ENCODE measurements at regions not wholly inside any gene's neighbourhood (a gene's known extent, or its start where the extent isn't known, plus 50 kb on each side); places are given as distances from the start of the nearest gene placed in this dataset.

DNA sequence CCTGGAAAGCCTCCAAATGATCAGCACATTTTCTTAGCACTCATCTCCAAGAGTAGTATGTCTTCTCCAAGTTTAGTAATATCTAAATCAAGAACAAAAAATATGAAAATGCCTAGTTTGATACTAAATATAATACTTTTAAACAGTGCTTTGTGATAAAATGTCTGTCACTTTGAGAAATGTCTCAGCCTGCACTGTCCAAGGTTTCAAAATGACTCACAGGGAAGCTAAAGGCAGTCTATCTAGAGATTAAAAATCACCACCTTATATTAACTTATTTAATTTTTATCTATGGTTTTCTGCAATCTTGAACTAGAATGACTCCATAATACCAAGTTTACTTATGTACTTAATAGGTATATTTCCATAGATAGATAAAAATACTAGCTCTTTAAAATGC lies 633.0 kb upstream of the C9orf72 start:
- DNase-seq (ENCODE audit: low spot score) = no peak
- Mint-ChIP-seq H3K4me3 (no peak overlapping the region), H3K27ac (no peak overlapping the region), H3K9me3 (no peaks in the 10 kb centered on the region), H3K4me1 (no peaks in the 10 kb centered on the region), H3K27me3 (ENCODE audit: insufficient read depth, low read depth) (no peaks in the 10 kb centered on the region), H3K36me3 (no peaks in the 10 kb centered on the region)
- TF ChIP-seq EZH2 (IDR thresholded peaks at IDR 0.05) (no peak), EZH2phosphoT487 (IDR thresholded peaks at IDR 0.05) (no peak)
- TF ChIP-seq, protein P1, sequence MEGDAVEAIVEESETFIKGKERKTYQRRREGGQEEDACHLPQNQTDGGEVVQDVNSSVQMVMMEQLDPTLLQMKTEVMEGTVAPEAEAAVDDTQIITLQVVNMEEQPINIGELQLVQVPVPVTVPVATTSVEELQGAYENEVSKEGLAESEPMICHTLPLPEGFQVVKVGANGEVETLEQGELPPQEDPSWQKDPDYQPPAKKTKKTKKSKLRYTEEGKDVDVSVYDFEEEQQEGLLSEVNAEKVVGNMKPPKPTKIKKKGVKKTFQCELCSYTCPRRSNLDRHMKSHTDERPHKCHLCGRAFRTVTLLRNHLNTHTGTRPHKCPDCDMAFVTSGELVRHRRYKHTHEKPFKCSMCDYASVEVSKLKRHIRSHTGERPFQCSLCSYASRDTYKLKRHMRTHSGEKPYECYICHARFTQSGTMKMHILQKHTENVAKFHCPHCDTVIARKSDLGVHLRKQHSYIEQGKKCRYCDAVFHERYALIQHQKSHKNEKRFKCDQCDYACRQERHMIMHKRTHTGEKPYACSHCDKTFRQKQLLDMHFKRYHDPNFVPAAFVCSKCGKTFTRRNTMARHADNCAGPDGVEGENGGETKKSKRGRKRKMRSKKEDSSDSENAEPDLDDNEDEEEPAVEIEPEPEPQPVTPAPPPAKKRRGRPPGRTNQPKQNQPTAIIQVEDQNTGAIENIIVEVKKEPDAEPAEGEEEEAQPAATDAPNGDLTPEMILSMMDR (IDR thresholded peaks at IDR 0.05) = no peak
- Histone ChIP-seq H3K9ac (no peak overlapping the region), H3K27ac (no peak overlapping the region), H3K9me3 (ENCODE audit: low read depth) (no peaks in the 10 kb centered on the region), H3K79me2 (ENCODE audit: low read depth) (no peaks in the 10 kb centered on the region), H2AFZ (replicated peaks) (no peak overlapping the region), H3K4me2 (no peak overlapping the region), H3K27me3 (no peaks in the 10 kb centered on the region), H3K36me3 (no peaks in the 10 kb centered on the region), H3K4me3 (no peak overlapping the region), H3F3A (ENCODE audit: low read depth) (peaks cover 8% of the 10 kb centered on the region), H4K20me1 (ENCODE audit: low read depth) (no peaks in the 10 kb centered on the region), H3K4me1 (peaks cover 14% of the 10 kb centered on the region)

- no peaks in the 10 kb centered on the region for H3K9me3 Mint-ChIP-seq
- peaks cover 4% of the 10 kb centered on the region for H3K4me1 ChIP-seq
- no peak overlapping the region for H2AFZ ChIP-seq (replicated peaks)
- TF ChIP-seq, protein P1 (IDR thresholded peaks at IDR 0.05) = no peak
- TF ChIP-seq EZH2phosphoT487 (IDR thresholded peaks at IDR 0.05) = no peak
- no peak for TF ChIP-seq EZH2 (IDR thresholded peaks at IDR 0.05)
- no peak overlapping the region for H3K27ac ChIP-seq
- no peaks in the 10 kb centered on the region for H3K36me3 ChIP-seq
- H3K4me1 Mint-ChIP-seq = peaks cover 1% of the 10 kb centered on the region
- H3K27me3 Mint-ChIP-seq (ENCODE audit: insufficient read depth, low read depth) = no peaks in the 10 kb centered on the region
- no peaks in the 10 kb centered on the region for H3K27me3 ChIP-seq
- no peak overlapping the region for H3K9ac ChIP-seq
- no peak overlapping the region for H3K4me3 ChIP-seq
- no peaks in the 10 kb centered on the region for H4K20me1 ChIP-seq (ENCODE audit: low read depth)
- no peak overlapping the region for H3K4me3 Mint-ChIP-seq
- no peaks in the 10 kb centered on the region for H3F3A ChIP-seq (ENCODE audit: low read depth)
- no peak for DNase-seq (ENCODE audit: low spot score)
- H3K9me3 ChIP-seq (ENCODE audit: low read depth) = no peaks in the 10 kb centered on the region
- no peak overlapping the region for H3K4me2 ChIP-seq
- no peaks in the 10 kb centered on the region for H3K79me2 ChIP-seq (ENCODE audit: low read depth)
- H3K27ac Mint-ChIP-seq = no peak overlapping the region
- H3K36me3 Mint-ChIP-seq = no peaks in the 10 kb centered on the region
Observed at GRCh38 chr9:28207657-28208056, 634.4 kb upstream of the C9orf72 start.

GRCh38 chr9:28209130-28209529 lies 635.8 kb upstream of the C9orf72 start:
- Histone ChIP-seq H3K4me2 (no peak overlapping the region), H3K27ac (no peak overlapping the region), H3K36me3 (no peaks in the 10 kb centered on the region), H3K4me3 (no peak overlapping the region), H3K27me3 (no peaks in the 10 kb centered on the region), H3K79me2 (ENCODE audit: low read depth) (no peaks in the 10 kb centered on the region), H2AFZ (replicated peaks) (no peak overlapping the region), H3F3A (ENCODE audit: low read depth) (no peaks in the 10 kb centered on the region), H3K9ac (no peak overlapping the region), H3K9me3 (ENCODE audit: low read depth) (no peaks in the 10 kb centered on the region), H4K20me1 (ENCODE audit: low read depth) (no peaks in the 10 kb centered on the region), H3K4me1 (no peaks in the 10 kb centered on the region)
- no peak for DNase-seq (ENCODE audit: low spot score)
- H3K36me3 Mint-ChIP-seq = no peaks in the 10 kb centered on the region
- no peaks in the 10 kb centered on the region for H3K9me3 Mint-ChIP-seq
- peaks cover 9% of the 10 kb centered on the region for H3K4me1 Mint-ChIP-seq
- TF ChIP-seq, protein P1 (IDR thresholded peaks at IDR 0.05) = no peak
- TF ChIP-seq EZH2 (IDR thresholded peaks at IDR 0.05) (no peak), EZH2phosphoT487 (IDR thresholded peaks at IDR 0.05) (no peak)
- no peak overlapping the region for H3K27ac Mint-ChIP-seq
- no peak overlapping the region for H3K4me3 Mint-ChIP-seq
- no peaks in the 10 kb centered on the region for H3K27me3 Mint-ChIP-seq (ENCODE audit: insufficient read depth, low read depth)

All from neural progenitor cell (in vitro differentiated cells).